ENCODE measurements at regions not wholly inside any gene's neighbourhood (a gene's known extent, or its start where the extent isn't known, plus 50 kb on each side); places are given as distances from the start of the nearest gene placed in this dataset.

DNA sequence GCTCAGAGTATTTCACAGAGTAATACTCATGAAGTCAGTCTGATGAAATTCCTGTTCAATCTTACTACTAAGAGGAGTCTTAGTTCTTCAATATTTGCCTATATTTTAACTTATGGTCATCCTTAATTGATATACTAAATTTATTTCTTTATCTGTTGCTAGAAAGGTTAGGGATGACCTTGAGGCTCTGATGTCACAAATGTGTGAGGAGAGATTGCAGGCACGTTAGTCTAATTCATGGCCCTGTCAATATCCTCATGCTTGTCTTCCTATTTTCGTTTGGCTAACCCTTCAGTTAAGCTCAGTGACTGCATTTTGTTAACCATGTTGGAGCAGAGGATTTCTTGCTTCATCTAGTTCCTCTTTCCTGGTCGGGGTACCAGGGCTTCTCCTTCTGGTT lies 704.7 kb upstream of the COBL start:
- H3K4me3 Mint-ChIP-seq (ENCODE audit: low read depth, unreplicated experiment), result no peak overlapping the region
- TF ChIP-seq, protein P1, sequence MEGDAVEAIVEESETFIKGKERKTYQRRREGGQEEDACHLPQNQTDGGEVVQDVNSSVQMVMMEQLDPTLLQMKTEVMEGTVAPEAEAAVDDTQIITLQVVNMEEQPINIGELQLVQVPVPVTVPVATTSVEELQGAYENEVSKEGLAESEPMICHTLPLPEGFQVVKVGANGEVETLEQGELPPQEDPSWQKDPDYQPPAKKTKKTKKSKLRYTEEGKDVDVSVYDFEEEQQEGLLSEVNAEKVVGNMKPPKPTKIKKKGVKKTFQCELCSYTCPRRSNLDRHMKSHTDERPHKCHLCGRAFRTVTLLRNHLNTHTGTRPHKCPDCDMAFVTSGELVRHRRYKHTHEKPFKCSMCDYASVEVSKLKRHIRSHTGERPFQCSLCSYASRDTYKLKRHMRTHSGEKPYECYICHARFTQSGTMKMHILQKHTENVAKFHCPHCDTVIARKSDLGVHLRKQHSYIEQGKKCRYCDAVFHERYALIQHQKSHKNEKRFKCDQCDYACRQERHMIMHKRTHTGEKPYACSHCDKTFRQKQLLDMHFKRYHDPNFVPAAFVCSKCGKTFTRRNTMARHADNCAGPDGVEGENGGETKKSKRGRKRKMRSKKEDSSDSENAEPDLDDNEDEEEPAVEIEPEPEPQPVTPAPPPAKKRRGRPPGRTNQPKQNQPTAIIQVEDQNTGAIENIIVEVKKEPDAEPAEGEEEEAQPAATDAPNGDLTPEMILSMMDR (IDR thresholded peaks at IDR 0.05; ENCODE audit: unreplicated experiment), result no peak
- no peaks in the 10 kb centered on the region for H3K4me1 Mint-ChIP-seq (ENCODE audit: low read depth, unreplicated experiment)
- H3K27ac Mint-ChIP-seq (ENCODE audit: unreplicated experiment), result no peak overlapping the region
- CTCF ChIA-PET, result no interaction called here
- no TSS peak for BruUV-seq (replicated peaks)
- no peaks in the 10 kb centered on the region for H3K27me3 Mint-ChIP-seq (ENCODE audit: unreplicated experiment)
- intact Hi-C loops (cut with micrococcal nuclease; ENCODE audit: unreplicated experiment), result no loop called here
- H3K9me3 Mint-ChIP-seq (ENCODE audit: low read depth, unreplicated experiment), result peaks cover 14% of the 10 kb centered on the region
- DNase-seq, result no peak
- no peaks in the 10 kb centered on the region for H3K36me3 Mint-ChIP-seq (ENCODE audit: insufficient read depth, unreplicated experiment)

DNA sequence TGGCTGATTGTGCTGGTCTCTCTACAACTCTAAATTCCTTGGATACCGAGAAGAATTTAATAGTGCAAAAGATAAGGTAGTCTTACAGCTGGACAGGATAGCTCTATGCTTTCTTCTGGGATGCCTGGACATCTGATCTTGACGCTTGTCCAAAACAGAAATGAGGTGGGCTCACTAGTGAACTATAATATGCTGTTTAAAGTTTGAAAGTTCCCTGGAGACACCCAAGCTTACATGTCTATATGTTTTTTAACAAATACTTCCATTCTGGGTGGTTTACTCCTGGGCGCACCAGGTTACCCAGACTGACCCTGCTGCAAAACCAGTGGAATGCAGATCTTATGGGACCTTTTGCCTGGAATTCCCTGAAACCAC lies 702.1 kb upstream of the COBL start:
- H3K27ac Mint-ChIP-seq (ENCODE audit: unreplicated experiment), result no peak overlapping the region
- no TSS peak for BruUV-seq (replicated peaks)
- no peak for DNase-seq
- no peaks in the 10 kb centered on the region for H3K27me3 Mint-ChIP-seq (ENCODE audit: unreplicated experiment)
- CTCF ChIA-PET, result no interaction called here
- no peaks in the 10 kb centered on the region for H3K4me1 Mint-ChIP-seq (ENCODE audit: low read depth, unreplicated experiment)
- TF ChIP-seq, protein P1 (IDR thresholded peaks at IDR 0.05; ENCODE audit: unreplicated experiment), result no peak
- intact Hi-C loops (cut with micrococcal nuclease; ENCODE audit: unreplicated experiment), result no loop called here
- no peaks in the 10 kb centered on the region for H3K36me3 Mint-ChIP-seq (ENCODE audit: insufficient read depth, unreplicated experiment)
- H3K4me3 Mint-ChIP-seq (ENCODE audit: low read depth, unreplicated experiment), result peak overlapping the region; percentile 42
- H3K9me3 Mint-ChIP-seq (ENCODE audit: low read depth, unreplicated experiment), result peaks cover 17% of the 10 kb centered on the region

DNA sequence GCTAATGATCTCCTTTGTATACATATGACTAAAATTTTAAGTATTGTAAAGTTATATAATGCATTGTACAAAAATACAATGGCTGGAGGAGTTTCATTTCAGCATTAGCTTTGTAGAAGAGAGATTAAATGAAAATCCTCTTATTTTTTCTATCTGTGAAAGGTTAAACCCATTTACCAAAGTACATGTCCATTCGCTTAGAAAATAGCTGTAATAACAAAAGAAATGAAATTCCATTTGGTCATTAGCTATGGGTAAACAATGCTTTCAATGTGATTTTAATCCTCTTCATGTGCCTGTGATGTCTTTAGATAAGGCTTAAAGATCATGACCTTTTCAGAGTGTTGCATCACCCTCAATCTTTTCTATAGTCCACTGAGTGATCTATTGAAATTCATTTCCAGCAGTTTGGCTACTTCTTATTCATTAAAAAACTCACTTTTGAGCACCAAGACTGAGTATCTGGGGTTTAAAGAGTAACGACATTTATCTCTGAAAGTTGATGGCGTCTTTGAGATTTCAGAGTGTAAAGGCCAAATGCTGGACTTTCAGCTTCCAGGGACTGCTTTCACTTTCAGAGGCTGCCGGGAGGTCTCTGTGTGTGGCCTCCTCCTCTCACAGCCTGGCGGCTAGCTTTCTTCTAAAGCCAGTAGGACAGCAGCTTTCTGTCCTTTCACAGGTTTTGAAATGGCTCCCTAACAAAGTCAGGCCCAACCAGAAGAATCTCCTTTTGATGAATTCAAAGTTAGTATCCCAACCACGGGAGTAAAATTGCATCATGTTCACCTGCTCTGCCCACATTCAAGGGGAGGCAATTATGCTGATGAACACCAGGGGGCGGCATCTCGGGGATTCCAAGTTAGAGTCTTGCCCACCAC lies 701.4 kb upstream of the COBL start:
- Mint-ChIP-seq H3K27me3 (ENCODE audit: unreplicated experiment) (no peaks in the 10 kb centered on the region), H3K27ac (ENCODE audit: unreplicated experiment) (no peak overlapping the region), H3K4me1 (ENCODE audit: low read depth, unreplicated experiment) (no peaks in the 10 kb centered on the region), H3K9me3 (ENCODE audit: low read depth, unreplicated experiment) (peaks cover 17% of the 10 kb centered on the region), H3K36me3 (ENCODE audit: insufficient read depth, unreplicated experiment) (no peaks in the 10 kb centered on the region), H3K4me3 (ENCODE audit: low read depth, unreplicated experiment) (peak overlapping the region; percentile 42)
- TF ChIP-seq, protein P1 (IDR thresholded peaks at IDR 0.05; ENCODE audit: unreplicated experiment), result peak; percentile 68
- DNase-seq, result peak; percentile 69
- BruUV-seq (replicated peaks), result no TSS peak
- CTCF ChIA-PET, result interaction anchor here (0.6 kb wide), 1 partner anchor 117 kb away, joined by 3 read pairs; no protein-coding TSS in a partner anchor
- intact Hi-C loops (cut with micrococcal nuclease; ENCODE audit: unreplicated experiment), result no loop called here

DNA sequence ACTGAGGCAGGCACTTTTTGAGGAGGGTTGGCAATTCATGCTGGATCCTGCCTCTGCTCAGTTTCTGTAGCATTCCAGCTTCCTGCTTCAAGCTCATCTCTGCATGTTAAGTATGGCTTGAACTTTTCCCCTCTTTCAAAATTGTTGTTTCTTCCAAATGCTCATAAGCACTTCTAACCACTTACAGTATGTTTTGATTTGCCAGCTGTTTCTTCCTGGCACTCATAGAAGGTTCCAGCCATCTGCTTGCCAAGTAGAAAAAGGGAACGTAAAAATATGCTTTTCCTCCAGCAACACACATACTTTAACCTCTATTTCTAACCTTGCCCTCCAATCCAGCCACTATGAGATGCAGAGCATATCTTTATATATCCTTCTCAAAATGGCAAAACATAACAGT lies 692.6 kb upstream of the COBL start:
- H3K36me3 Mint-ChIP-seq (ENCODE audit: insufficient read depth, unreplicated experiment), result no peaks in the 10 kb centered on the region
- intact Hi-C loops (cut with micrococcal nuclease; ENCODE audit: unreplicated experiment), result no loop called here
- CTCF ChIA-PET, result no interaction called here
- DNase-seq, result no peak
- TF ChIP-seq, protein P1 (IDR thresholded peaks at IDR 0.05; ENCODE audit: unreplicated experiment), result no peak
- H3K27ac Mint-ChIP-seq (ENCODE audit: unreplicated experiment), result no peak overlapping the region
- H3K27me3 Mint-ChIP-seq (ENCODE audit: unreplicated experiment), result no peaks in the 10 kb centered on the region
- BruUV-seq (replicated peaks), result no TSS peak
- peaks cover 16% of the 10 kb centered on the region for H3K9me3 Mint-ChIP-seq (ENCODE audit: low read depth, unreplicated experiment)
- no peaks in the 10 kb centered on the region for H3K4me1 Mint-ChIP-seq (ENCODE audit: low read depth, unreplicated experiment)
- no peak overlapping the region for H3K4me3 Mint-ChIP-seq (ENCODE audit: low read depth, unreplicated experiment)

Data from Calu3 (cell line).